Astrocyte (in vitro differentiated cells and primary cell): ENCODE measurements at regions not wholly inside any gene's neighbourhood (a gene's known extent, or its start where the extent isn't known, plus 50 kb on each side); places are given as distances from the start of the nearest gene placed in this dataset.
A peak's percentile ranks its signal among the peaks of the same experiment; 100 is the strongest.

Experiments used
- DNase-seq: peaks from one replicate; pipeline ENCODE4 v3.0.0-alpha.2; 2010; ENCODE audit warnings: low read depth
- FAIRE-seq: peaks from 2 replicates; lab custom pipeline; 2011; peaks lifted over from hg19 to GRCh38; lab: Jason Lieb, UNC
- H2AFZ ChIP-seq: 2 replicates; pipeline ENCODE4 v1.6.0; 2012; ENCODE audit warnings: low read depth, low read length, inconsistent platforms
- H3K27ac ChIP-seq: 2 replicates; pipeline ENCODE4 v1.5.1; 2011; ENCODE audit warnings: low read depth, low read length, inconsistent platforms
- H3K27me3 ChIP-seq: 2 replicates; pipeline ENCODE4 v1.6.0; 2011; ENCODE audit warnings: low read length, inconsistent platforms; ENCODE audit not compliant: insufficient read depth
- H3K36me3 ChIP-seq: 2 replicates; pipeline ENCODE4 v1.5.1; 2011; ENCODE audit warnings: low read length, inconsistent platforms; ENCODE audit not compliant: insufficient read depth
- H3K4me1 ChIP-seq: 2 replicates; pipeline ENCODE4 v1.5.1; 2011; ENCODE audit warnings: low read length, inconsistent platforms; ENCODE audit not compliant: insufficient read depth
- H3K4me2 ChIP-seq: 2 replicates; pipeline ENCODE4 v1.6.0; 2012; ENCODE audit warnings: low read length, inconsistent platforms
- H3K4me3 ChIP-seq: 2 replicates; pipeline ENCODE4 v1.5.1; 2011; ENCODE audit warnings: low read depth, mild to moderate bottlenecking, low read length, inconsistent platforms; ENCODE audit not compliant: insufficient read depth
- H3K79me2 ChIP-seq: 2 replicates; pipeline ENCODE4 v1.6.0; 2012; ENCODE audit warnings: mild to moderate bottlenecking, low read length, inconsistent platforms; ENCODE audit not compliant: insufficient read depth
- H3K9ac ChIP-seq: 2 replicates; pipeline ENCODE4 v1.6.0; 2012; ENCODE audit warnings: mild to moderate bottlenecking, low read length, inconsistent platforms
- H3K9me3 ChIP-seq: 2 replicates; pipeline ENCODE4 v1.5.1; 2012; ENCODE audit warnings: low read depth, mild to moderate bottlenecking, low read length, inconsistent platforms; ENCODE audit not compliant: insufficient read depth
- H4K20me1 ChIP-seq: 2 replicates; pipeline ENCODE4 v1.6.0; 2012; ENCODE audit warnings: low read length, inconsistent platforms; ENCODE audit not compliant: insufficient read depth
- H3K27ac Mint-ChIP-seq: one replicate; pipeline ENCODE4 v1.8.0; 2021; ENCODE audit warnings: mild to moderate bottlenecking, mixed read lengths; ENCODE audit not compliant: unreplicated experiment
- H3K27me3 Mint-ChIP-seq: one replicate; pipeline ENCODE4 v1.8.0; 2021; ENCODE audit warnings: low read depth, mixed read lengths; ENCODE audit not compliant: unreplicated experiment
- H3K36me3 Mint-ChIP-seq: one replicate; pipeline ENCODE4 v1.8.0; 2021; ENCODE audit warnings: low read depth, mixed read lengths; ENCODE audit not compliant: unreplicated experiment
- H3K4me1 Mint-ChIP-seq: one replicate; pipeline ENCODE4 v1.8.0; 2021; ENCODE audit warnings: low read depth, mixed read lengths; ENCODE audit not compliant: unreplicated experiment
- H3K4me3 Mint-ChIP-seq: one replicate; pipeline ENCODE4 v1.8.0; 2021; ENCODE audit warnings: mild to moderate bottlenecking, moderate library complexity, mixed read lengths; ENCODE audit not compliant: unreplicated experiment
- H3K9me3 Mint-ChIP-seq: one replicate; pipeline ENCODE4 v1.8.0; 2021; ENCODE audit warnings: mild to moderate bottlenecking, mixed read lengths; ENCODE audit not compliant: unreplicated experiment
- CTCF ChIP-seq: IDR thresholded peaks from 2 replicates; pipeline ENCODE4 v1.5.1; 2011; ENCODE audit warnings: low read depth, mild to moderate bottlenecking, inconsistent platforms, low read length, moderate library complexity; ENCODE audit not compliant: insufficient read depth
- EZH2 ChIP-seq: IDR thresholded peaks from 2 replicates; pipeline ENCODE4 v1.6.1; 2012; ENCODE audit warnings: mild to moderate bottlenecking, low read length, inconsistent platforms; ENCODE audit not compliant: insufficient read depth

DNA sequence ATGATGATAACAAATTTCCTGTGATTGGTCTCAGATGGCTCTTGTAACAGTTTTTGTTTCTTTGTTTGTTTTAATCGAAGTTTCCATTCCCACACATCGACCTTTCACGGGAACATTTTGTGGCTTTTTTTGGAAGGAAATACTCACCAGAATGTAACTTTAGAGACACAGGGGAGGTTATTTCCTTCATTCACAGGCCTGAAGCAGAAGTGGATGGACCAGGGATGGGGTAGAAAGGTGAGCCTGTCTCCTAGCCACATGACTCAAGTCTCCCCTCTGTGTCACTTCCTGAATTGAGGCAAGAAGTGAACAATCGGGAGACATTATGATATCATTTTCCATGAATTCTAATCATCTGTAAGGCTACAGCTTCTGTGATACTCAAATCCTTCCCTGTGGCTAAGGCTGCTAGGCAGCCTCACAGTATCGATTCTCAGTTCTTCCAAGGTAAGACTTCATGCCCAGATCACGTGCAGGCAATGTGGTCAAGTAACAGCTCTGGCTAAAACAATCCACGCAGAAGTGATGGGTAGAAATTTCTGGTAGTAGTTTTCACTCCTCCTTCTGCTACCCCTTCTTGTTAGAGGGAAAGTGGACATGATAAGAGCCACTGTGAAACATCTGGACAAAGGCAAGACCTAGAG is 203.9 kb upstream of the NEBL start:
- H3K27me3 ChIP-seq, result no peaks in the 10 kb centered on the region
- H3K27me3 Mint-ChIP-seq, result no peaks in the 10 kb centered on the region
- H3K4me1 ChIP-seq, result peaks cover 22% of the 10 kb centered on the region
- no peak overlapping the region for H3K4me3 ChIP-seq
- TF ChIP-seq EZH2 (no peak), CTCF (no peak)
- H3K4me2 ChIP-seq, result peak overlapping the region; percentile 58
- H3K4me3 Mint-ChIP-seq, result no peak overlapping the region
- H3K36me3 Mint-ChIP-seq, result no peaks in the 10 kb centered on the region
- H3K9me3 Mint-ChIP-seq, result no peaks in the 10 kb centered on the region
- no peaks in the 10 kb centered on the region for H4K20me1 ChIP-seq
- no peaks in the 10 kb centered on the region for H3K36me3 ChIP-seq
- peak overlapping the region; percentile 16 for H3K9ac ChIP-seq
- H3K4me1 Mint-ChIP-seq, result peaks cover 10% of the 10 kb centered on the region
- DNase-seq (peak; percentile 66), FAIRE-seq (no peak)
- H2AFZ ChIP-seq, result peak overlapping the region; percentile 27
- H3K27ac Mint-ChIP-seq, result peak overlapping the region; percentile 49
- no peaks in the 10 kb centered on the region for H3K79me2 ChIP-seq
- peak overlapping the region; percentile 38 for H3K27ac ChIP-seq
- H3K9me3 ChIP-seq, result no peaks in the 10 kb centered on the region

- no peaks in the 10 kb centered on the region for H3K27me3 Mint-ChIP-seq
- Histone ChIP-seq H3K36me3 (no peaks in the 10 kb centered on the region), H3K4me3 (no peak overlapping the region), H3K27ac (peak overlapping the region; percentile 38), H3K4me2 (peak overlapping the region; percentile 58), H3K9me3 (no peaks in the 10 kb centered on the region), H4K20me1 (no peaks in the 10 kb centered on the region), H3K9ac (peak overlapping the region; percentile 20), H3K79me2 (no peaks in the 10 kb centered on the region), H3K4me1 (peaks cover 22% of the 10 kb centered on the region), H2AFZ (peak overlapping the region; percentile 65), H3K27me3 (no peaks in the 10 kb centered on the region)
- peaks cover 10% of the 10 kb centered on the region for H3K4me1 Mint-ChIP-seq
- no peak for DNase-seq
- FAIRE-seq, result no peak
- H3K9me3 Mint-ChIP-seq, result no peaks in the 10 kb centered on the region
- no peaks in the 10 kb centered on the region for H3K36me3 Mint-ChIP-seq
- peak overlapping the region; percentile 31 for H3K27ac Mint-ChIP-seq
- no peak overlapping the region for H3K4me3 Mint-ChIP-seq
- TF ChIP-seq EZH2 (no peak), CTCF (no peak)
Measured at GRCh38 chr10:21100190-21100589, 203.1 kb upstream of the NEBL start.

DNA sequence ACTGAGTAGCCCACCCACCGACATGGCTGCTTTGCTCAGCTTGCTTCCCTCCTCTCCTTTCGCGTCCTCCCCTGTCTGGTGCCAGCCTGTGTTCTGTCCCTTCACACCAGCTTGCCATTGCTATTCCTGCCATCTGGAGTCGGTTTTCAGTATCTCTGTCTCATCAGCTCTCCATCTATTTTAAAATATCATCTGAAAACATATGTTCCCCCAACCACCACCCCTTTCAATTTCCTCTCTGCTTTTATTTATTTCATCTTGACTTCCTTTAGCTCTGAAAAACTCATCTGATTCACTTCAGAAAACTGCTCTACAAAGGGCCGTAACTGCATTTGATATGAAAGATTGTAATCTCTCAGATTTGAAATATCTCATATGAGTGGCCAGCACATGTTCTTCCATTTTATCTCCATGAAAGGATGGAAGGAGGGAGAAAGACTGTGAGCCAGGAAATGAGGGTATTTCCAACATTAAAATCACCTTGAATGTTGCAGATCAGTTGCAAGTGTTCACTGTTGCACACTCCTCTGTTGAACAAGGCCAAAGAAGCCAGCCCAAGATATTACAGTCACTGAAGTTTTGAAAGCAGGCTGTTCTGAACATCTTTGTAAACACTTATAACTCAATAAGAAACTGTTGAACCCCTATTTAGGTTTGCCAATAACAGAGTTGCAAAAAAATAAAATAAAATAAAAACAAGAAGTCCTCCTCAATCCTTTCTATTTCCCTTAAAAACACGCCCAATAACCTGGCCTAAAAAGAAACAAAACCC is 202.4 kb upstream of the NEBL start:
- H3K4me1 ChIP-seq, result peaks cover 22% of the 10 kb centered on the region
- H3K4me2 ChIP-seq, result peak overlapping the region; percentile 58
- H3K9ac ChIP-seq, result no peak overlapping the region
- Mint-ChIP-seq H3K36me3 (no peaks in the 10 kb centered on the region), H3K27ac (peak overlapping the region; percentile 56), H3K27me3 (no peaks in the 10 kb centered on the region), H3K4me1 (peaks cover 10% of the 10 kb centered on the region), H3K9me3 (no peaks in the 10 kb centered on the region), H3K4me3 (no peak overlapping the region)
- FAIRE-seq (no peak), DNase-seq (no peak)
- no peak overlapping the region for H2AFZ ChIP-seq
- H3K79me2 ChIP-seq, result no peaks in the 10 kb centered on the region
- H3K27ac ChIP-seq, result no peak overlapping the region
- no peaks in the 10 kb centered on the region for H3K27me3 ChIP-seq
- no peaks in the 10 kb centered on the region for H3K9me3 ChIP-seq
- TF ChIP-seq EZH2, result no peak
- no peak for TF ChIP-seq CTCF
- H3K4me3 ChIP-seq, result no peak overlapping the region
- H3K36me3 ChIP-seq, result no peaks in the 10 kb centered on the region
- H4K20me1 ChIP-seq, result no peaks in the 10 kb centered on the region
